ENCODE measurements at regions not wholly inside any gene's neighbourhood (a gene's known extent, or its start where the extent isn't known, plus 50 kb on each side); places are given as distances from the start of the nearest gene placed in this dataset.

DNA sequence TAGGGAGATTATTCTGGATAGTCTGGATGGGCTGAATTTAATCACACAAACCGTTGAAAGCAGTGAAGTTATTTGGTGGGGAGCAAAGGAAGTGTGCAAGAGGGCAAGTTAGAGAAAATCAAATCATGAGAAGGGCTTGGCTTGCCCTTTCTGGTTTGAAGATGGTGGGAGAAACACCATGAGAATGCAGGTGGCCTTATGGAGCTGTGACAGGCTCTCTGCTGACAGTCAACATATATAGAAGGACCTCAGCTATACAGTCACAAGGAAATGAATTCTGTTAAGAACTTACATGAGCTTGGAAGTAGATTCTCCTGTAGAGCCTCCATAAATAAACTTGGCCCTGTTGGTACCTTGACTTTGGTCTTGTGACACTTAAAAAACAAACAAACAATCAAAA is 72.3 kb downstream of the GMNC start:
- Histone ChIP-seq H4K12ac (ENCODE audit: low read depth, low read length) (no peak overlapping the region), H2AFZ (ENCODE audit: insufficient read depth, low read length, poor library complexity) (no peak overlapping the region), H3K4me1 (ENCODE audit: control insufficient read depth in 1 of 2, insufficient read depth in 2 of 2, low read length in 2 of 2) (no peaks in the 10 kb centered on the region), H3K36me3 (ENCODE audit: control insufficient read depth in 1 of 2, insufficient read depth in 2 of 2, low read length in 2 of 2) (no peaks in the 10 kb centered on the region), H3K9ac (ENCODE audit: low read length) (no peak overlapping the region), H2BK12ac (ENCODE audit: low read length) (no peak overlapping the region), H4K8ac (ENCODE audit: low read depth, low read length) (no peak overlapping the region), H2AK5ac (ENCODE audit: low read length) (no peak overlapping the region), H3K79me2 (ENCODE audit: control insufficient read depth, insufficient read depth, low read length, poor library complexity) (no peaks in the 10 kb centered on the region), H3K14ac (ENCODE audit: low read length) (no peak overlapping the region), H3K27me3 (ENCODE audit: insufficient read depth, low read length) (no peaks in the 10 kb centered on the region), H3K4ac (ENCODE audit: low read depth, low read length) (no peak overlapping the region), H3K4me2 (ENCODE audit: low read length) (no peak overlapping the region), H3K27ac (ENCODE audit: low read depth, low read length) (no peak overlapping the region), H2BK5ac (ENCODE audit: low read depth, low read length, poor library complexity) (no peak overlapping the region), H3K18ac (ENCODE audit: low read length) (no peak overlapping the region), H3K9me3 (ENCODE audit: insufficient read depth, low read depth, low read length) (no peaks in the 10 kb centered on the region), H3K79me1 (ENCODE audit: low read length) (no peaks in the 10 kb centered on the region), H4K91ac (ENCODE audit: low read depth, low read length) (no peak overlapping the region), H2BK120ac (ENCODE audit: insufficient read depth, low read length, poor library complexity) (no peak overlapping the region), H3K4me3 (ENCODE audit: low read depth, low read length) (no peak overlapping the region), H3K23ac (ENCODE audit: low read length) (no peak overlapping the region)
- WGBS (ENCODE audit: extremely low coverage, insufficient coverage, insufficient read length): no CpG with 5 or more reads among the region's 1 CpG
- no peak for DNase-seq

DNA sequence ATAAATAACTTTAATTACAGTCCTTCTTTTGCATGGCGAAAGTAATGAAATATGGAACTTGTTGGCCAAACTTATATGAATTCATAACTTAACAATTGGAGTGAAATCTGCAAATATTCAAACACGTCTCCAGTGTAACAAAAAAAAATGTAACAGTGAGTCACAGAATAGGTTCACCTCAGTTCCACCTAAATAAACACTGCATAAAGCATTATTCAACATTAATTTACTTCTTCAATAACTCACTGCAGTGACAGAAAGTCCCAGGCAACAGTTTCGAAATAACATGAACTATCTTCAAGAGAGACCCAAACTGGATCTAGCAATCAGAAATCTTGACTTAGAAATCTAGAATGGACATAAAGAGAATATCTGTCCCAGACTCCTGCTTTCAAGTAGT is 75.6 kb downstream of the GMNC start:
- H3K9me3 ChIP-seq (ENCODE audit: insufficient read depth, low read depth, low read length): no peaks in the 10 kb centered on the region
- no peak overlapping the region for H3K4me2 ChIP-seq (ENCODE audit: low read length)
- H2AK5ac ChIP-seq (ENCODE audit: low read length): no peak overlapping the region
- no peak overlapping the region for H3K18ac ChIP-seq (ENCODE audit: low read length)
- H4K8ac ChIP-seq (ENCODE audit: low read depth, low read length): no peak overlapping the region
- H2BK120ac ChIP-seq (ENCODE audit: insufficient read depth, low read length, poor library complexity): no peak overlapping the region
- H4K91ac ChIP-seq (ENCODE audit: low read depth, low read length): no peak overlapping the region
- H3K79me1 ChIP-seq (ENCODE audit: low read length): no peaks in the 10 kb centered on the region
- no peak overlapping the region for H2BK12ac ChIP-seq (ENCODE audit: low read length)
- no peaks in the 10 kb centered on the region for H3K36me3 ChIP-seq (ENCODE audit: control insufficient read depth in 1 of 2, insufficient read depth in 2 of 2, low read length in 2 of 2)
- H2BK5ac ChIP-seq (ENCODE audit: low read depth, low read length, poor library complexity): no peak overlapping the region
- H3K23ac ChIP-seq (ENCODE audit: low read length): no peak overlapping the region
- no peak for DNase-seq
- H3K14ac ChIP-seq (ENCODE audit: low read length): no peak overlapping the region
- H2AFZ ChIP-seq (ENCODE audit: insufficient read depth, low read length, poor library complexity): no peak overlapping the region
- H4K12ac ChIP-seq (ENCODE audit: low read depth, low read length): no peak overlapping the region
- no peak overlapping the region for H3K27ac ChIP-seq (ENCODE audit: low read depth, low read length)
- H3K4me3 ChIP-seq (ENCODE audit: low read depth, low read length): no peak overlapping the region
- H3K4ac ChIP-seq (ENCODE audit: low read depth, low read length): no peak overlapping the region
- H3K79me2 ChIP-seq (ENCODE audit: control insufficient read depth, insufficient read depth, low read length, poor library complexity): no peaks in the 10 kb centered on the region
- no peak overlapping the region for H3K9ac ChIP-seq (ENCODE audit: low read length)
- no peaks in the 10 kb centered on the region for H3K4me1 ChIP-seq (ENCODE audit: control insufficient read depth in 1 of 2, insufficient read depth in 2 of 2, low read length in 2 of 2)
- H3K27me3 ChIP-seq (ENCODE audit: insufficient read depth, low read length): no peaks in the 10 kb centered on the region
- no CpG with 5 or more reads among the region's 3 CpGs for whole genome bisulfite sequencing (ENCODE audit: extremely low coverage, insufficient coverage, insufficient read length)

GRCh38 chr3:190785047-190785446 is 77.4 kb downstream of the GMNC start:
- H2BK12ac ChIP-seq (ENCODE audit: low read length): no peak overlapping the region
- no peak overlapping the region for H2AFZ ChIP-seq (ENCODE audit: insufficient read depth, low read length, poor library complexity)
- no peaks in the 10 kb centered on the region for H3K4me1 ChIP-seq (ENCODE audit: control insufficient read depth in 1 of 2, insufficient read depth in 2 of 2, low read length in 2 of 2)
- no peak overlapping the region for H3K18ac ChIP-seq (ENCODE audit: low read length)
- no peak overlapping the region for H4K91ac ChIP-seq (ENCODE audit: low read depth, low read length)
- no CpG with 5 or more reads among the region's 4 CpGs for WGBS (ENCODE audit: extremely low coverage, insufficient coverage, insufficient read length)
- no peak overlapping the region for H3K23ac ChIP-seq (ENCODE audit: low read length)
- H4K8ac ChIP-seq (ENCODE audit: low read depth, low read length): no peak overlapping the region
- no peak overlapping the region for H3K4ac ChIP-seq (ENCODE audit: low read depth, low read length)
- H3K9ac ChIP-seq (ENCODE audit: low read length): no peak overlapping the region
- no peak overlapping the region for H4K12ac ChIP-seq (ENCODE audit: low read depth, low read length)
- no peak overlapping the region for H3K14ac ChIP-seq (ENCODE audit: low read length)
- no peaks in the 10 kb centered on the region for H3K36me3 ChIP-seq (ENCODE audit: control insufficient read depth in 1 of 2, insufficient read depth in 2 of 2, low read length in 2 of 2)
- H3K4me3 ChIP-seq (ENCODE audit: low read depth, low read length): no peak overlapping the region
- no peak for DNase-seq
- H3K27me3 ChIP-seq (ENCODE audit: insufficient read depth, low read length): no peaks in the 10 kb centered on the region
- no peak overlapping the region for H3K4me2 ChIP-seq (ENCODE audit: low read length)
- H3K27ac ChIP-seq (ENCODE audit: low read depth, low read length): no peak overlapping the region
- no peak overlapping the region for H2AK5ac ChIP-seq (ENCODE audit: low read length)
- no peak overlapping the region for H2BK120ac ChIP-seq (ENCODE audit: insufficient read depth, low read length, poor library complexity)
- H2BK5ac ChIP-seq (ENCODE audit: low read depth, low read length, poor library complexity): no peak overlapping the region
- no peaks in the 10 kb centered on the region for H3K79me2 ChIP-seq (ENCODE audit: control insufficient read depth, insufficient read depth, low read length, poor library complexity)
- no peaks in the 10 kb centered on the region for H3K9me3 ChIP-seq (ENCODE audit: insufficient read depth, low read depth, low read length)
- no peaks in the 10 kb centered on the region for H3K79me1 ChIP-seq (ENCODE audit: low read length)

GRCh38 chr3:190780524-190780923 is 82.0 kb downstream of the GMNC start:
- Histone ChIP-seq H2AK5ac (ENCODE audit: low read length) (no peak overlapping the region), H3K4me3 (ENCODE audit: low read depth, low read length) (no peak overlapping the region), H3K23ac (ENCODE audit: low read length) (no peak overlapping the region), H3K36me3 (ENCODE audit: control insufficient read depth in 1 of 2, insufficient read depth in 2 of 2, low read length in 2 of 2) (no peaks in the 10 kb centered on the region), H3K18ac (ENCODE audit: low read length) (no peak overlapping the region), H3K4me2 (ENCODE audit: low read length) (no peak overlapping the region), H3K27ac (ENCODE audit: low read depth, low read length) (no peak overlapping the region), H4K12ac (ENCODE audit: low read depth, low read length) (no peak overlapping the region), H3K4me1 (ENCODE audit: control insufficient read depth in 1 of 2, insufficient read depth in 2 of 2, low read length in 2 of 2) (no peaks in the 10 kb centered on the region), H3K4ac (ENCODE audit: low read depth, low read length) (no peak overlapping the region), H3K9ac (ENCODE audit: low read length) (no peak overlapping the region), H3K9me3 (ENCODE audit: insufficient read depth, low read depth, low read length) (no peaks in the 10 kb centered on the region), H2BK12ac (ENCODE audit: low read length) (no peak overlapping the region), H4K91ac (ENCODE audit: low read depth, low read length) (no peak overlapping the region), H4K8ac (ENCODE audit: low read depth, low read length) (no peak overlapping the region), H2AFZ (ENCODE audit: insufficient read depth, low read length, poor library complexity) (no peak overlapping the region), H3K27me3 (ENCODE audit: insufficient read depth, low read length) (no peaks in the 10 kb centered on the region), H3K79me2 (ENCODE audit: control insufficient read depth, insufficient read depth, low read length, poor library complexity) (no peaks in the 10 kb centered on the region), H2BK120ac (ENCODE audit: insufficient read depth, low read length, poor library complexity) (no peak overlapping the region), H3K14ac (ENCODE audit: low read length) (no peak overlapping the region), H2BK5ac (ENCODE audit: low read depth, low read length, poor library complexity) (no peak overlapping the region), H3K79me1 (ENCODE audit: low read length) (no peaks in the 10 kb centered on the region)
- DNase-seq: no peak
- no CpG with 5 or more reads among the region's 3 CpGs for WGBS (ENCODE audit: extremely low coverage, insufficient coverage, insufficient read length)

DNA sequence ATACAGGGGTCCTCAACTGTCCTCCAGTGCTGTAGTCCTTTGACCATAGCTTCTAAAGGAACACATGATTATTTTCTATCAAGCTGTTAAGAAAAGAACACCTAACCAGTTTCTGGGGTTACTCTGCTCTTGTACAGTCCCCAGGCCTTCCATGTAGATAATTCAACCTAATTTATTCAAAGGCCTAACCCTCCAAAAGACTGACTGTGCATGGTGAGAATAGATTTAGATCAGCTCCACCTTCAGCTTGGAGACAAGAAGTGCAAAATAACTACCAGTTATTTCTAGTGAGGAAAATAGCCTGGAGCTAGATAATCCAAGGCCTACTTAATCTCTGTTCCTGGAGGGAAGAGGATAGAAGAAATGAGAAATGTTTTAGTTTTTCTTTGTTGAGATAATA is 87.9 kb downstream of the GMNC start:
- Histone ChIP-seq H4K91ac (ENCODE audit: low read depth, low read length) (no peak overlapping the region), H2BK120ac (ENCODE audit: insufficient read depth, low read length, poor library complexity) (no peak overlapping the region), H2AFZ (ENCODE audit: insufficient read depth, low read length, poor library complexity) (no peak overlapping the region), H3K4me3 (ENCODE audit: low read depth, low read length) (no peak overlapping the region), H3K79me1 (ENCODE audit: low read length) (no peaks in the 10 kb centered on the region), H3K36me3 (ENCODE audit: control insufficient read depth in 1 of 2, insufficient read depth in 2 of 2, low read length in 2 of 2) (no peaks in the 10 kb centered on the region), H3K14ac (ENCODE audit: low read length) (no peak overlapping the region), H3K27me3 (ENCODE audit: insufficient read depth, low read length) (no peaks in the 10 kb centered on the region), H2BK5ac (ENCODE audit: low read depth, low read length, poor library complexity) (no peak overlapping the region), H3K23ac (ENCODE audit: low read length) (no peak overlapping the region), H4K12ac (ENCODE audit: low read depth, low read length) (no peak overlapping the region), H3K27ac (ENCODE audit: low read depth, low read length) (no peak overlapping the region), H3K4me2 (ENCODE audit: low read length) (no peak overlapping the region), H4K8ac (ENCODE audit: low read depth, low read length) (no peak overlapping the region), H3K4me1 (ENCODE audit: control insufficient read depth in 1 of 2, insufficient read depth in 2 of 2, low read length in 2 of 2) (no peaks in the 10 kb centered on the region), H2AK5ac (ENCODE audit: low read length) (no peak overlapping the region), H3K79me2 (ENCODE audit: control insufficient read depth, insufficient read depth, low read length, poor library complexity) (no peaks in the 10 kb centered on the region), H2BK12ac (ENCODE audit: low read length) (no peak overlapping the region), H3K9ac (ENCODE audit: low read length) (no peak overlapping the region), H3K4ac (ENCODE audit: low read depth, low read length) (no peak overlapping the region), H3K9me3 (ENCODE audit: insufficient read depth, low read depth, low read length) (no peaks in the 10 kb centered on the region), H3K18ac (ENCODE audit: low read length) (no peak overlapping the region)
- DNase-seq: no peak

Measured in trophoblast cell (in vitro differentiated cells and primary cell).